ENCODE measurements at regions not wholly inside any gene's neighbourhood (a gene's known extent, or its start where the extent isn't known, plus 50 kb on each side); places are given as distances from the start of the nearest gene placed in this dataset.

DNA sequence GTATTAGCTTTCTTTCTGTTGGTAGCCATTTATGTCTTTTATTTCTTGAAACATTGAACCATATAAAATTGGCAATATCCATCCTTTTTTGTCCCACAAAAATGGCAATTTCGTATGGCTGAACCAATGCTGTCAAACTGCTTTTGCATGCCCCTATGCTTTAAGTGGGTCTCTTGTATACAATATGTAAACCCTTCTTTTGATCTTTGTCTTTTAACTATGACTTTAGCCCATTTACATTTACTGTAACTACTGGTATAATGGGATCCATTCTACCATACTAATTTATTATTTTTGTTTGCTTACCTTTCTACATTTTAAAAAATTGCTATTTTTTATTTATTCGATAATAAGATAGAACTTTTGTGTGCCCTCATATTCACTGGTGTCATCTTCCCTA, 93.4 kb downstream of the TENT4A start:
- H3K9me3 ChIP-seq (ENCODE audit: control insufficient read depth, insufficient read depth, low read length), result peaks cover 9% of the 10 kb centered on the region; the same call in 1 of the 2 replicates
- H3K9me2 ChIP-seq (replicated peaks; ENCODE audit: control insufficient read depth, low read length), result no peaks in the 10 kb centered on the region
- no peaks in the 10 kb centered on the region for H3F3A ChIP-seq (ENCODE audit: control insufficient read depth, insufficient read depth)
- H3K36me3 ChIP-seq (ENCODE audit: control insufficient read depth, low read length), result no peaks in the 10 kb centered on the region
- TF ChIP-seq EZH2phosphoT487 (IDR thresholded peaks at IDR 0.05; ENCODE audit: borderline replicate concordance, low read length), result no peak
- TF ChIP-seq, protein P1, sequence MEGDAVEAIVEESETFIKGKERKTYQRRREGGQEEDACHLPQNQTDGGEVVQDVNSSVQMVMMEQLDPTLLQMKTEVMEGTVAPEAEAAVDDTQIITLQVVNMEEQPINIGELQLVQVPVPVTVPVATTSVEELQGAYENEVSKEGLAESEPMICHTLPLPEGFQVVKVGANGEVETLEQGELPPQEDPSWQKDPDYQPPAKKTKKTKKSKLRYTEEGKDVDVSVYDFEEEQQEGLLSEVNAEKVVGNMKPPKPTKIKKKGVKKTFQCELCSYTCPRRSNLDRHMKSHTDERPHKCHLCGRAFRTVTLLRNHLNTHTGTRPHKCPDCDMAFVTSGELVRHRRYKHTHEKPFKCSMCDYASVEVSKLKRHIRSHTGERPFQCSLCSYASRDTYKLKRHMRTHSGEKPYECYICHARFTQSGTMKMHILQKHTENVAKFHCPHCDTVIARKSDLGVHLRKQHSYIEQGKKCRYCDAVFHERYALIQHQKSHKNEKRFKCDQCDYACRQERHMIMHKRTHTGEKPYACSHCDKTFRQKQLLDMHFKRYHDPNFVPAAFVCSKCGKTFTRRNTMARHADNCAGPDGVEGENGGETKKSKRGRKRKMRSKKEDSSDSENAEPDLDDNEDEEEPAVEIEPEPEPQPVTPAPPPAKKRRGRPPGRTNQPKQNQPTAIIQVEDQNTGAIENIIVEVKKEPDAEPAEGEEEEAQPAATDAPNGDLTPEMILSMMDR (IDR thresholded peaks at IDR 0.05; ENCODE audit: low read depth, low read length, poor library complexity, severe bottlenecking), result no peak
- H3K4me3 ChIP-seq (ENCODE audit: low read length), result no peak overlapping the region
- no peaks in the 10 kb centered on the region for H3K4me1 ChIP-seq (ENCODE audit: control insufficient read depth, low read length)
- H3K27ac ChIP-seq (ENCODE audit: low read depth, low read length), result no peak overlapping the region
- H3K27me3 ChIP-seq (ENCODE audit: control insufficient read depth, low read length), result no peaks in the 10 kb centered on the region
- H3K4me2 ChIP-seq (ENCODE audit: low read length), result no peak overlapping the region
- no peaks in the 10 kb centered on the region for H3K79me2 ChIP-seq (ENCODE audit: control insufficient read depth, low read length)
- H4K20me1 ChIP-seq (ENCODE audit: control insufficient read depth, insufficient read depth, low read depth, low read length), result no peaks in the 10 kb centered on the region

DNA sequence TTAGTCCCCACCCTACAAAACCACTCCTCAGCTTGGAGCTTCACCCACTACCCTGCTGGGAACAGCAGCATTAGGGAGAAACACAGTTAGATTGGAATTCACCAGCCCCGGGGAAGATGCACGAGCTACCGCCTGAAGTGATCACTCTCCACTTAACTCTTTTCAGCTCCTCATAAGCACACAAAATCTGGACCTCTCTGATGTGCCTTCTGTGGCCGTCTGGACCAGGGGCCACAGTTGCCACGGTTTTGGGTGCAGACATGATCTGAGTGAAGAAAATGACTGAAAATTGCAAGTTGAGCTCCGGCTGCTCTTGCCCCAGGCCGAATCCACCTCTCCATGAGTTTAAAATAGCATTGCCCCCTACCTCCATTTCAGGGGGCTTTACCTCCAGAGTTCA, 95.2 kb downstream of the TENT4A start:
- H4K20me1 ChIP-seq (ENCODE audit: control insufficient read depth, insufficient read depth, low read depth, low read length), result no peaks in the 10 kb centered on the region
- no peaks in the 10 kb centered on the region for H3K36me3 ChIP-seq (ENCODE audit: control insufficient read depth, low read length)
- H3K4me3 ChIP-seq (ENCODE audit: low read length), result no peak overlapping the region
- H3F3A ChIP-seq (ENCODE audit: control insufficient read depth, insufficient read depth), result no peaks in the 10 kb centered on the region
- H3K9me3 ChIP-seq (ENCODE audit: control insufficient read depth, insufficient read depth, low read length), result peaks cover 9% of the 10 kb centered on the region; the same call in 1 of the 2 replicates
- TF ChIP-seq, protein P1 (IDR thresholded peaks at IDR 0.05; ENCODE audit: low read depth, low read length, poor library complexity, severe bottlenecking), result no peak
- TF ChIP-seq EZH2phosphoT487 (IDR thresholded peaks at IDR 0.05; ENCODE audit: borderline replicate concordance, low read length), result no peak
- H3K4me1 ChIP-seq (ENCODE audit: control insufficient read depth, low read length), result no peaks in the 10 kb centered on the region
- H3K27ac ChIP-seq (ENCODE audit: low read depth, low read length), result no peak overlapping the region
- no peaks in the 10 kb centered on the region for H3K79me2 ChIP-seq (ENCODE audit: control insufficient read depth, low read length)
- H3K9me2 ChIP-seq (replicated peaks; ENCODE audit: control insufficient read depth, low read length), result no peaks in the 10 kb centered on the region
- H3K27me3 ChIP-seq (ENCODE audit: control insufficient read depth, low read length), result no peaks in the 10 kb centered on the region
- no peak overlapping the region for H3K4me2 ChIP-seq (ENCODE audit: low read length)

DNA sequence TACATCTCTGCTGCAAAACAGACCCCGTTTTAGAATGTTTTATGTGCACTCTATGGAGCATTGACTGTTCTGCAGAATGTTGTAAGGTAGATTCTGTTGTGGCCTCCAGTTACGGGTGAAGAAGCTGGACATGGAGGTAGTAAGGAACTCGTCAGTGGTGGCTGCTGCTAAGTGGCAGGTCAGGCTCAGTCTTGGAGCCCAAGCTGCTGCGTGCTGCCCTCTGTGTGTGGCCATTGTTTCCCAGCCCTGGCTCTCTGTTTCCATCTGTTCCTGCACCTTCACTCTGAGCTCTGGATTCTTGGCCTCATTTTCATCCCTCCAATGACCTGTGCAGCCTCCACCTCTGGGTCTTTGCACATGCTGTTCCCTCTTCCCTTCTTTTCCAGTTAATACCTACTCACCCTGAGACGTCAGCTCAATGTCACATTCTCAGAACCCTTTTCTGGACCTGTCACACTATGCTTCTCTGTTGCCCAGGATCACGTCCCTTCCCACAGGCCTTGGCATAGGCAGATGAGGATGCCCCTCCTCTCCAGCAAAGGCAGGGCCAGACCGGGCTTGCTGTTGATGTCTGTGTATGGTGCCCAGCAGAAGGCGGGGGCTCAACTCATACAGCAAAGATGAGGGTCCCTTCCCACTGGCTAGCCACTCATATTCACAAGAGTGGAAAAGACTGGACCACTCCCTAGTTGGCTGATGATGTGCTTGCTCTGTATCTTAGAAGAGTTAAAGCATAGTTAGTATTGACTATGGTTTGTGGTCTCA, 97.6 kb downstream of the TENT4A start:
- Histone ChIP-seq H3K36me3 (ENCODE audit: control insufficient read depth, low read length) (no peaks in the 10 kb centered on the region), H3K79me2 (ENCODE audit: control insufficient read depth, low read length) (no peaks in the 10 kb centered on the region), H3K9me2 (replicated peaks; ENCODE audit: control insufficient read depth, low read length) (no peaks in the 10 kb centered on the region), H3F3A (ENCODE audit: control insufficient read depth, insufficient read depth) (no peaks in the 10 kb centered on the region), H3K4me1 (ENCODE audit: control insufficient read depth, low read length) (no peaks in the 10 kb centered on the region), H3K27ac (ENCODE audit: low read depth, low read length) (no peak overlapping the region), H3K27me3 (ENCODE audit: control insufficient read depth, low read length) (no peaks in the 10 kb centered on the region), H3K4me3 (ENCODE audit: low read length) (no peak overlapping the region), H4K20me1 (ENCODE audit: control insufficient read depth, insufficient read depth, low read depth, low read length) (no peaks in the 10 kb centered on the region), H3K4me2 (ENCODE audit: low read length) (no peak overlapping the region), H3K9me3 (ENCODE audit: control insufficient read depth, insufficient read depth, low read length) (peaks cover 9% of the 10 kb centered on the region; the same call in 1 of the 2 replicates)
- TF ChIP-seq, protein P1 (IDR thresholded peaks at IDR 0.05; ENCODE audit: low read depth, low read length, poor library complexity, severe bottlenecking), result no peak
- TF ChIP-seq EZH2phosphoT487 (IDR thresholded peaks at IDR 0.05; ENCODE audit: borderline replicate concordance, low read length), result no peak
